IPS-15b (cell line): ENCODE measurements at regions not wholly inside any gene's neighbourhood (a gene's known extent, or its start where the extent isn't known, plus 50 kb on each side); places are given as distances from the start of the nearest gene placed in this dataset.
"Not testable (repeated sequence)": the region's sequence is repeated elsewhere in the genome, so short reads cannot be mapped to it uniquely, and the experiment has no call there.

Experiments
- H3K27me3 ChIP-seq: one replicate; pipeline ENCODE4 v1.6.1; 2013; ENCODE audit warnings: low read length; ENCODE audit not compliant: control insufficient read depth, insufficient read depth
- H3K36me3 ChIP-seq: one replicate; pipeline ENCODE4 v1.6.1; 2013; ENCODE audit warnings: low read length; ENCODE audit not compliant: control insufficient read depth, insufficient read depth
- H3K4me1 ChIP-seq: one replicate; pipeline ENCODE4 v1.6.1; 2013; ENCODE audit warnings: mild to moderate bottlenecking, low read length; ENCODE audit not compliant: control insufficient read depth, insufficient read depth
- H3K4me3 ChIP-seq: one replicate; pipeline ENCODE4 v1.5.1; 2013; ENCODE audit warnings: low read depth, low read length
- H3K9ac ChIP-seq: one replicate; pipeline ENCODE4 v1.6.1; 2013; ENCODE audit warnings: low read depth, mild to moderate bottlenecking, low read length
- H3K9me3 ChIP-seq: one replicate; pipeline ENCODE4 v1.6.1; 2013; ENCODE audit warnings: mild to moderate bottlenecking, low read length; ENCODE audit not compliant: control insufficient read depth, insufficient read depth

GRCh38 chr6:76166874-76167273 lies 94.4 kb upstream of the IMPG1 start:
- Histone ChIP-seq H3K9ac (no peak overlapping the region), H3K27me3 (no peaks in the 10 kb centered on the region), H3K4me3 (no peak overlapping the region), H3K9me3 (no peaks in the 10 kb centered on the region), H3K36me3 (no peaks in the 10 kb centered on the region), H3K4me1 (no peaks in the 10 kb centered on the region)

DNA sequence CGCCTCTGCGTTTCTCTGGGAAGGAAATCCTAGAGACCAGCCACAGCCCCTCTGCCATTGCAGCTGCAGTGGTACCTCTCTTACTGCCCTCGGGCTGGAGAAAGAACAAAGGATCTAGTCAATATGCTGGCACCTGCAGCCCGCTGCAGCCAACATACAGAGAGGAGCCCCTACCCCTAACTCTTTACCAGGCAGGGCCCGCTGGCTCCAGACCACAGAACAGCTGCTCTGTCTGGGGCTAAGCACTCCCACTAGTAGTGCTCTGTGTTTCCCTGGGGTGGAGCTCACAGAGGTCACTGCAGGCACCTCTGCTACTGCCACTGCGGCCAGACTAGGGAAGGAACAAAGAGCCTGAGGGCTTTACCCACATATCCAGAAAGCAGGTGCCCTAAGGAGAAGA lies 93.8 kb upstream of the IMPG1 start:
- Histone ChIP-seq H3K9ac (no peak overlapping the region), H3K27me3 (no peaks in the 10 kb centered on the region), H3K4me1 (no peaks in the 10 kb centered on the region), H3K36me3 (no peaks in the 10 kb centered on the region), H3K9me3 (no peaks in the 10 kb centered on the region), H3K4me3 (no peak overlapping the region)

DNA sequence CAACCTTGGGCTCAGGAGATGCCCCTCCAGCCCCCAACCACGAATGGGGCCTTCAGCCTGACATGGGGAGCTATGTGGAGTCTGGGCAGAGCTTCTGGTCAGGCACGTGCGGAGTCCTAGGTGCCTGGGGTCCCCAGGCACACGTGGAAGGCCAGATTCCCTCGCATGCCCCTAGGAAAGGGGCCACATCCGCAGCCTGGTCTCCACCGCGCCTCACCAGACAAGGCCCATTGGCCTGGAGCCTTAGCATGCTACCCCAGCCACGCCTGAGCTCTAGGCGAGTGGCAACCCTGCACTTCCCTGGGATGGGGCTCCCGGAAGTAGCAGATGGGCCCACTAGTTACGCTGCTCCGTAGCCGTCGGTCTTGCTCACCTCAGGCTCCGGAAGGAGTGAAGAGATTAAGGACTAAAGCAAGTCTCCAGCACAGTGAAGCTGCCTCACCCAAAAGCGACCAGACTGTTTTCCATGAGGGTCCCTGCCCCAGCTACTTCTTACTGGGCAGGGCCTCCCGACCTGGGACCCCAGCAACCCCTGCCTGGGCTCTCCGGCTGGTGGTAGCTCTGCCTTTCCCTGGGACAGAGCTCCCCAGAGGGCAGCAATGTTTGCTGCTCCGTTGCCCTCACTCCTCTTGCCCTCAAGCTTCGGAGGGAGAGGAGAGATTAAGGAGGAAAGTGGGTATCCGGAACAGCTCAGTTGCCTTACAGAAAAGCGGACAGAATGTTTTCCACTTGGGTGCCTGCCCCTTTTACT lies 93.2 kb upstream of the IMPG1 start:
- Histone ChIP-seq H3K4me3 (no peak overlapping the region), H3K27me3 (no peaks in the 10 kb centered on the region), H3K9me3 (no peaks in the 10 kb centered on the region), H3K4me1 (no peaks in the 10 kb centered on the region), H3K9ac (no peak overlapping the region), H3K36me3 (no peaks in the 10 kb centered on the region)

DNA sequence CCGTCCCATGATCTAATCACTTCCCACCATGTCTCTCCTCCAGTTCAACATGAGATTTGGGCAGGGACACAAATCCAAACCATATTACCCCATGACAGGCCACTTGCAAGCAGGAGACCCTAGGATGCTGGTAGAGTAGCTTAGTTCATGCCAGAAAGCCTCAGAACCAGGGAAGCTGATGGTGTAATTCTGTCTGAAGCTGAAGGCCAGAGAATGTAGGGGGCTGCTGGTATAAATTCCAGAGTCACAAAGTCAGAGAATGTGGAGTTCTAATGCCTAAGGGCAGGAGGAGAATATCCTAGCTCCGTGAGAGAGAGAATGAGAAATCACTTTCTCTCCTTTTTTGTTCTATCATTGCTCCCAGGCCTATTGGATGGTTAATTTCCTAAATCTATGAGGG lies 90.3 kb upstream of the IMPG1 start:
- Histone ChIP-seq H3K4me3 (no peak overlapping the region), H3K27me3 (no peaks in the 10 kb centered on the region), H3K9ac (no peak overlapping the region), H3K9me3 (peaks cover 4% of the 10 kb centered on the region), H3K36me3 (no peaks in the 10 kb centered on the region), H3K4me1 (no peaks in the 10 kb centered on the region)

- not testable (repeated sequence) for H3K36me3 ChIP-seq, H3K4me3 ChIP-seq, H3K9me3 ChIP-seq, H3K27me3 ChIP-seq, H3K4me1 ChIP-seq, H3K9ac ChIP-seq
Observed at GRCh38 chr6:76157800-76158199, 85.3 kb upstream of the IMPG1 start.

- H3K9ac ChIP-seq: no peak overlapping the region
- H3K9me3 ChIP-seq: no peaks in the 10 kb centered on the region
- H3K36me3 ChIP-seq: no peaks in the 10 kb centered on the region
- no peaks in the 10 kb centered on the region for H3K27me3 ChIP-seq
- no peaks in the 10 kb centered on the region for H3K4me1 ChIP-seq
- H3K4me3 ChIP-seq: no peak overlapping the region
Observed at GRCh38 chr6:76135481-76135880, 63.0 kb upstream of the IMPG1 start.

GRCh38 chr6:76134651-76135050 lies 62.2 kb upstream of the IMPG1 start:
- Histone ChIP-seq H3K4me3 (no peak overlapping the region), H3K27me3 (no peaks in the 10 kb centered on the region), H3K36me3 (no peaks in the 10 kb centered on the region), H3K9ac (no peak overlapping the region), H3K4me1 (no peaks in the 10 kb centered on the region), H3K9me3 (no peaks in the 10 kb centered on the region)

- Histone ChIP-seq H3K27me3 (peaks cover 56% of the 10 kb centered on the region), H3K4me3 (no peak overlapping the region), H3K36me3 (no peaks in the 10 kb centered on the region), H3K9ac (no peak overlapping the region), H3K4me1 (peaks cover 14% of the 10 kb centered on the region), H3K9me3 (peaks cover under 1% of the 10 kb centered on the region)
Observed at GRCh38 chr6:76124018-76124417, 51.6 kb upstream of the IMPG1 start.
